ENCODE measurements at regions not wholly inside any gene's neighbourhood (a gene's known extent, or its start where the extent isn't known, plus 50 kb on each side); places are given as distances from the start of the nearest gene placed in this dataset.
"Not testable (repeated sequence)": the region's sequence is repeated elsewhere in the genome, so short reads cannot be mapped to it uniquely, and the experiment has no call there.

DNA sequence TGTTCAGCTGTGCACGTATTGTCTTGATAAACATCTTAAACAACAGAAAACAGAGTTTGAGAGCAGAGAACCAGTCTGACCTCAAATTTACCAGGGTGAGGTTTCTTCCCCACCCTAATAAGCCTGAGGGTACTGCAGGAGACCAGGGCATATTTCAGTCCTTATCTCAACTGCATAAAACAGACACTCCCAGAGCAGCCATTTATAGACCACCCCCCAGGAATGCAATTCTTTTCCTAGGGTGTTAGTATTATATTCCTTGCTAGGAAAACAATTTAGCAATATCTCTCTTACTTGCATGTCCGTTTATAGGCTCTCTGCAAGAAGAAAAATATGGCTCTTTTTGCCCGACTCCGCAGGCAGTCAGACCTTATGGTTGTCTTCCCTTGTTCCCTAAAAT lies 747.2 kb downstream of the TTLL7 start:
- ATAC-seq; DNase-seq; intact Hi-C loops (cut with DNase I, micrococcal nuclease): not testable (repeated sequence)

DNA sequence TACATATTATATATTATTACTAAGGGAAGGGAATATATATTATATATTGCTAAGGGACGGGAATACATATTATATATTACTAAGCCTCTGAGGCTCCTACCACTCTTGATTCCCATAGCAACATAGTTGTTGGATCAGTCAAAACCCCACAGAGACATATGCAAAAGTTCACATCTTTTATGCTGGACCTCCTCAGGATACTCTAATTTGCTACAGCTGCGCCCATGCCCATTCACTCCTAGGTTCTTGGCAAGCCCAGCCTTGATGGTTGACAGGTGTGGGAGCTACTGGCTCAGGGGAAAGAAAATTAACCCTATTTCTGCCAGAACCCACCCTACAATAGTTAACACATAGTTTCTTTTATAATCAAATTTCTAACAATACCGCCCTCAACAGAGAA lies 752.2 kb downstream of the TTLL7 start:
- ATAC-seq; intact Hi-C loops (cut with DNase I, micrococcal nuclease); DNase-seq: not testable (repeated sequence)

DNA sequence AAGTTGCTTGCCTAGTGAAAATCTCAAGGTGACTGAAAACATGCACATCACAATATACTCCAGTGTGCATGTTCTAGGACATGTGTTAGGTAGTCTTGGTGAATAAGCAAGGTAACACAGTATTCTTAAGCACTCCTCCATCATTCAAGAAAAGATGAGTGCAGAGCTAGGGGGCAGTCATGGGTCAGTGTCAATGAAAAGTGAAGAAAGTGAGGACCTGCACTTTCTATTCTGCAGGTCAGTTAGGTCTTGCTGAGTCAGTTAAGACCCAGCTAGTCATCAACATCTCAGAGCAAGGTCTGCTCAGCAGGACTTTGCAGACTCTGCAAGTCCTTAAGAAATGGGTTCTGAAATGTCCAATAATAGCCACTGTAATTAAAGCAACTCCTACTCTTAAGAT lies 754.1 kb downstream of the TTLL7 start:
- DNase-seq; intact Hi-C loops (cut with DNase I, micrococcal nuclease); ATAC-seq: not testable (repeated sequence)

DNA sequence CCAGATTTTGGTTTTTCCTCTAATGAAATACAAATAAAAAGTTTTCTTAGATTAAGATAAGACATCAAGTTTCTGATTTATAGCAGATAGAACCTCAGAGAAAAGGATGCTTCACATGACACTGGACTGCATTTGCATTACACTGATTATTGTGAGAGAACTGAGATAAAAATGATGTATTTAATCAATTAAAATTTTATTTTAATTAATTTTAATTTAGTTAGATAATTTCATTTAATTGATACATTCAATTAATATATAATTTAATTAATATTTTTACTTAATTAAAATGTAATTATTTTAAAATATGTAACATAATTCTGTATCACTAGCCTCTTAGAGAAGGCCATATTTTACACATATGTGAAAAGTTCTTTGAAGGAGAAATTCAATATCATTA lies 759.4 kb downstream of the TTLL7 start:
- intact Hi-C loops (cut with DNase I, micrococcal nuclease); DNase-seq; ATAC-seq: not testable (repeated sequence)

DNA sequence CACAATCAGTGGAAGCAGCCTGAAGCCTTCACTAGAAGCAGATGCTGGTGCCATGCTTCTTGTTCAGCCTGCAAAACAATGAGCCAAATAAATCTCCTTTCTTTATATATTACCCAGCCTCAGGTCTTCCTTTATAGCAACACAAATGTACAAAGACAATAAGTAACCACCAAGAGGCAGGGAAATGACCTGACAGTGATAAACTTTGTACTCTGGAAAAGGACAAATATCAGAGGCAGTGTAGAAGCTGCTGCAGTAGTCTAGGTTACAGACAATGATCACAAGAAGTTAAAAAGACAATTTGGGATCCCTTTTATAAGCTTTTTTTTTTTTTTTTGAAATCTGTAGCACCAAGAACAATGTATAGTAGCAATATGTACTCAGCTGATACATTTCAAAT lies 760.3 kb downstream of the TTLL7 start:
- ATAC-seq; intact Hi-C loops (cut with DNase I, micrococcal nuclease); DNase-seq: not testable (repeated sequence)

DNA sequence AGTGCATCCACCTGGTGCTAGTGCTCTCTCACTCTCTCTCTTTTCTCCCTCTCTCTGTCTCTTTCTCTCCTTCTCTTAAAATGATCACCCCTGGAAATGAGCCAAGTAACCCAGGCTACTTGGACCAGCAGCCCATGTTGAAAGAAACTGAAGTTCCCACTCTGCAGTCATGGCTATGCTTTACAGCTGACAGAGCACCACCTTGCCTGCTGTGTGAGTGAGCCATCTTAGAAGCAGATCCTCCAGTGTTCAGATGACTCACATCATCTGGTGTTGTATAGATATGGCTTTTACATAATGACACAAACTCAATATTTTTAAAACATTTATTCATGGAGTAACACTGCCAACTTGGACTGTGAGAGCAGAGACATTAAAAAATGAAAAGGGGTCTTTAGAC lies 779.1 kb downstream of the TTLL7 start:
- intact Hi-C loops (cut with DNase I, micrococcal nuclease); DNase-seq; ATAC-seq: not testable (repeated sequence)

DNA sequence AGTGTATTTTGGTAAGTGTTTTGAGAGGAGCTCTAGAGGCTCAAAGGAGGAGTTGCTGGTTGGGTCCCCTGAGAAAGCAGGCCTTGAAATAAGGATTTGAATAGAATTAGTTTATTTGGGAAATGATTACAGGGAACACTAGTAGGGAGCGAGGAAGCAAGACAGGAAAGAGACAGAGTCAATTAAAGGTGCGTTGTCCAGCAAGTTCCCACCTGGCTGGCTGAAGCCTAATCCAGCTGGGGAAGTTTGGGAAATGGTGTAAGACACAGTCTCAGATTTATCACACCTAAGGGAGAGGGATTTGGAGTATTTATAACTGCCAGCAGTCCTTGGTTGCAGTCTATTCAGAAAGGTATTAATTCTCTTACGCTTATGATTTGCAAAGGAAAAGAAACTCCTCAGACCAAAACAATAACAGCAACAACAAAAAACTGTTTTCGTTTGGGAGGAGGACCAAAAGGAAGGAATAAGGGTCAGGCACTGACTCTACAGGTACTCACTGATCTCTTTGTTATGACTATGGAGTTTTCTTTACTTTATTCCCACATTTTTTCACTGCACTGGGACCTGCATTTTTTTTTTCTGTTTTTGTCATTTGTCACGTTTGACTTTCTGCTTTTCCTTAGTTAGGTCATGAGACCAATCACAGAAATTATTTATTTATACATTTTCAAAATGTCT lies 780.8 kb downstream of the TTLL7 start:
- DNase-seq; intact Hi-C loops (cut with DNase I, micrococcal nuclease); ATAC-seq: not testable (repeated sequence)

DNA sequence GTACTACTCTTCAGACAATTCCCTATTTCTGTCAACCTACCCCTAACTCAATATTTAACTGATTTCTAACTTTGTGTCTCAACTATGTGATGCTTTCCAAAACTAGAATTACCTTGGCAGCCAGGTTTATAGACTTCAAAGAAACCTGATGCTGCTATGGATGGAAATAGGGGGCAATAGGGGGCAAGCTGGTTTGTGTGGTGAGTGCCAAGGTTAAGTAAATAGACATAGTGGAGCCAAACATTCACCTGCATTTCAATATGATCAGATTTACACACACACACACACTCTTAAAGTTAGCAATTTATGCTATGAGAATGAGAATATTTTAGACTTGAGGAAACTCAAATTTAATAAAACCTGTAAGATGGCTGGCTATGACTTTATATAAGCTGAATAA lies 784.6 kb downstream of the TTLL7 start:
- intact Hi-C loops (cut with DNase I, micrococcal nuclease); ATAC-seq; DNase-seq: not testable (repeated sequence)

DNA sequence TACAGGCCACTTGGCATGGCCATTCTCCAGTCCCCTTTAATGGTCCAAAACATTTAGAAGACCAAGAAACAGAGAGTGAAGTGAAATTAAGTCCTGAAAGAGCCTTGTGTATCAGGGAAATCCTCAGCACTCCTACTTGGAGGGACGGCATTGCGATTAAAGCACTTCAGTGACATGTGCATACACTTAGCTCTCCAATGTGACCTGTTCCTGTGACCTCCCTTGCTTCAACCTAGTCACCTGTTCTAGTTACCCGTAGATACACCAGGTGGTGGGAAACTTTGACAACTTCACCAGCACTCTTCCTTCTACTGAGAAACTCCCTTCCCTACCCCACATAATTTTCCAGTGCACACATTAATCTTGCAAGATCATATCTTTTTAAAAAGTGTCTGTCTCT lies 785.3 kb downstream of the TTLL7 start:
- intact Hi-C loops (cut with DNase I, micrococcal nuclease); DNase-seq; ATAC-seq: not testable (repeated sequence)

DNA sequence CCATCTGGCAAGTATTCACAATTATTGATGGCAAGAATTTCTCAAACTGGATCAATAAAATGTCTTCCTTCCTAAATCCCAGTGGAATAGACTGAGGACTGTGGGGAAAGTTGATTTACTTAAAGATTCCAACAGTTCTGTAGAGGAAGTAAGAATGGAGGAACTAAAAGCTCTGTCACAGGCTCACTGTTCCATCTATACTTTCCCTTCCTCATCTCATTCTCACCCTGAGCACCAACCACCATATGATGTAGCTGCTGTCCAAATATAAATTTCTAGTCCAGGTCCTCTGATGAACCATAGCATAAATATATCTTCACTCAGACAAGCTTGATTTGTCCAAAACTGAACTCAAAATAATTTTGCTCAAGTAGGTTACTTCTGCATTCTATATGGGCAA lies 786.9 kb downstream of the TTLL7 start:
- ATAC-seq; DNase-seq; intact Hi-C loops (cut with DNase I, micrococcal nuclease): not testable (repeated sequence)

DNA sequence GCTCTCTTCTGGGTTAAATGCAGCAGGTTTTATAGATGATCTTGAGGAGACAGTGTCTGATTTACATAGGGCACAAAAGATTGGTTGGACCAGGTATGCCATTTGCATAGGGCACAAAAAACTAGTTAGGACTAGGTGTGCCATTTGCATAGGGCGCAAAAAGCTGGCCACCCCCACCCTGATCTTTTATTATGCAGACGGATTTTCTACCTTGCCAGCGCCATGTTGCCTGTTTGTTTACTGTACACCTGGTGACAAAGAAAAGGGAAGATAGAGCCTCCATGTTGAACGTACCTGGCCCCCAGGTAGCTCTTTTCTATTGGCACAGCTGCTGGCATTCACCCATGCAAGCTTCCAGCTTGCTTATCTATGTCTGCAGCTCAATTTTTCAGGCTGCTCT lies 790.4 kb downstream of the TTLL7 start:
- ATAC-seq; DNase-seq; intact Hi-C loops (cut with DNase I, micrococcal nuclease): not testable (repeated sequence)

DNA sequence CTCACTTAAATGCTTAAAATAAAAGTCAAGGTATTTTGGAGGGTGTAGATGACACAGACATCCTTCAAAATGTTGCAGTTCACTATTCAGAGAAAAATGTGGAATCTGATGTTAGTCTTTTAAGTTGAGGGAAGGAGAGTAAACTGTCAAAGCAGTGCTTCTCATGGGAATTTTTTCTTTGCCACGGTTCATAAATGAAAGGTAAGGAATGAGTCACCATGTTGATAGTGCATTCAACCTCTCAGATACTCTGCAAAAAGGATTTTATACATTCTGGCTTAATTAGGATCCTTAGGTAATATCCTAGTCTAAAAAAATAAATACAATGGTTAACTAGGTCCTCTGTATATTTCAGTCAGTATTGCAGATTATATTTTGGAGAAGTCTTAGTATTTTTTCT lies 804.3 kb downstream of the TTLL7 start:
- ATAC-seq; intact Hi-C loops (cut with DNase I, micrococcal nuclease); DNase-seq: not testable (repeated sequence)

DNA sequence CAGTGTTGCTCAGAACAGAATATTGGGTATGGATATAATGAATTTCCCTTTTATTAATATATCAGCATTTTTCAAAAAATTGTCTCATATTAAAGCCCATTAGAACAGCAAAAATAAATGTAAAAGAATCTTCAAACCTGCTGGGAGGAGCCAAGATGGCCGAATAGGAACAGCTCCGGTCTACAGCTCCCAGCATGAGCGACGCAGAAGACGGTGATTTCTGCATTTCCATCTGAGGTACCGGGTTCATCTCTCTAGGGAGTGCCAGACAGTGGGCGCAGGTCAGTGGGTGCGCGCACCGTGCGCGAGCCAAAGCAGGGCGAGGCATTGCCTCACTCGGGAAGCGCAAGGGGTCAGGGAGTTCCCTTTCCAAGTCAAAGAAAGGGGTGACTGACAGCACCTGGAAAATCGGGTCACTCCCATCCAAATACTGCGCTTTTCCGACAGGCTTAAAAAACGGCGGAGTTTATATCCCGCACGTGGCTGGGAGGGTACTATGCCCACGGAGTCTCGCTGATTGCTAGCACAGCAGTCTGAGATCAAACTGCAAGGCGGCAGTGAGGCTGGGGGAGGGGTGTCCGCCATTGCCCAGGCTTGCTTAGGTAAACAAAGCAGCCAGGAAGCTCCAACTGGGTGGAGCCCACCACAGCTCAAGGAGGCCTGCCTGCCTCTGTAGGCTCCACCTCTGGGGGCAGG lies 816.8 kb downstream of the TTLL7 start:
- ATAC-seq = peak; percentile 57
- intact Hi-C loops (cut with DNase I, micrococcal nuclease) = not testable (repeated sequence)
- peak in 1 of 2 donors; percentile 3 for DNase-seq

DNA sequence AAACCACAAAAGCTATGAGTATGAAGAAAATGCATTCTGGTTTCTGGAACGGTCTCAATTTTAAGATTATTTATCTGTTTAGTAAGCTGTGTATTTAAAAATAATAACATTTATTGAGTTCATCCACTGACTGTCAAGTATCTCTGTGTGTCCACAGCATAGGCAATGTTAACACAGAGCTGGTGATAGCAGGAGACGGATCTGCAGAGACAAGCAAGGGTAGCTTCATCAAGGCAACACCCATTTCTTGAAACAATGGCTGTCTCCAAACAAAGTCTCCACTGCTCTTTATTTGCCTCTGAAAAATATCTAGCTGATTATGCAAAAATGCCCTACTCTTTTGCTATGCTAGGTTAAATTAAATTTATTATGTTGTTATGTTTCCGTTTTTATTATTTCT lies 818.3 kb downstream of the TTLL7 start:
- intact Hi-C loops (cut with DNase I, micrococcal nuclease); DNase-seq; ATAC-seq: not testable (repeated sequence)

DNA sequence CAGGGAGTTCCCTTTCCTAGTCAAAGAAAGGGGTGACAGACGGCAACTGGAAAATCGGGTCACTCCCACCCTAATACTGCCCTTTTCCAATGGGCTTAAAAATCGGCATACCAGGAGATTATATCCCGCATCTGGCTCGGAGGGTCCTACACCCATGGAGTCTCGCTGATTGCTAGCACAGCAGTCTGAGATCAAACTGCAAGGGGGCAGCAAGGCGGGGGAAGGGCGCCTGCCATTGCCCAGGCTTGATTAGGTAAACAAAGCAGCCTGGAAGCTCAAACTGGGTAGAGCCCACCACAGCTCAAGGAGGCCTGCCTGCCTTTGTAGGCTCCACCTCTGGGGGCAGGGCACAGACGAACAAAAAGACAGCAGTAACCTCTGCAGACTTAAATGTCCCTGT lies 831.3 kb downstream of the TTLL7 start:
- DNase-seq; ATAC-seq; intact Hi-C loops (cut with DNase I, micrococcal nuclease): not testable (repeated sequence)

DNA sequence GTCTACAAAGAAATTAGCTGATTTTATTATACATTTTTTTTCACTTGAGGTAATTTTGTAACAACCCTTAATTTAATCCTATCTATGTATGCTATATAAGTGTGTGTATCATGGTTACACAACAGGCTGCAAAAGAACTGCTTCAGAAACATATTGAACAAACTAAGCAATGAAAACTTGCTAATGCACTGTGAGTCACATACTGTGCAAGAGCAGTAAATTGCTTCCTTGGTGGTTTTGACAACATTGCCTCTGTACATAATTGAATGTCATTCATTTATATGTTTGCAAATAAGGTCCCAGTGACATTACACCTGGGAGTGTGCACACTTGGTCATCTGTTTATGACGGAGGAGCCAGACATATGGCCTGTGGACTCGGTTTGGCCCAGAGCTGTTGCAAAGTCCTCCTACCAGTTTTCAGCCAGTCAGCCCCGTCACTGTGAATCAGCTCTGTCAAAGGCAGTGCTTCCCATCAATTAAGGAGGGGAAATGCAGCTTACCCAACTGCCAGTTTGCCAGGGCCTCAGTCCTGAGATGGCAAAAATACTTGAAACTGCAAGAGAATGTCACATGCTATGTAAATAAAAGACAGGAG lies 835.0 kb downstream of the TTLL7 start:
- DNase-seq (peak; percentile 12 to 39), ATAC-seq (peak; percentile 96)
- intact Hi-C loops (cut with DNase I, micrococcal nuclease) = not testable (repeated sequence)

DNA sequence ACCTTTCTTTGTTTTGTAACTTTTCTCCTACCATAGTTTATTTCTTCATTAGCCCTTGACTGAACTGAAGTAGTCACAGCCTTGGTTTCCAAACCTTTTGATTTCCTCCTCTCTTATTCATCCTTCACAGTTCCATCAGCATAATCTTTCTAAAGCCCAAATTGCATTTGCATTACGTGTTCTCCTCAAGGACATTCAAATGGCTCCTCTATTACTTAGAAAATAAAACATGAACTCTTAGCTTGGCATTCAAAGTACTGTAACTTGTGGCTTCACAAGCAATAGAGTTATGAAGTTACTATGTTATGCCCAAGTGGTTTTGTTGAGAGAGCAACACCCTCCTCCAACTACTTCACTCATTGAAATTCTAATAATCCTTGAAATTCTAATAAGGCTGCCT lies 840.0 kb downstream of the TTLL7 start:
- DNase-seq; ATAC-seq; intact Hi-C loops (cut with DNase I, micrococcal nuclease): not testable (repeated sequence)

DNA sequence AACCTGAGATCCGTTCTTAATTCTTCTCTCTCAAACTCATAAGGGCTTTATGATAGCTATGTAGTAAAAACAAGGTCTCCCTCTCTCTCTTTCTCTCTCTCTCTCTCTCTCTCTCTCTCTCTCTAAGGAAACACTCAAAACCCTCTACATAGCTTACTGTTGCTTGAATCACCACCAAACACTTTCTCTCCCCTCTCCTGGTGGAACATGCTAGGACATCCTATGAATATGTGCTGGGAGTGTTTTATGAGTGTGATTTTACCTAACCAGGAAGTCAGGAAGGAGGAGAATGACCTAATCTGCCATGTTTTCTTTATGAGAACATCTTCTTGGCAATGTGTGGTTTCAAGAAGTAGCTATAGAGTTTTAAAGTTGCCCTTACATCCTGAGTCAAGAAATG lies 844.6 kb downstream of the TTLL7 start:
- ATAC-seq = peak; percentile 63
- DNase-seq; intact Hi-C loops (cut with DNase I, micrococcal nuclease): not testable (repeated sequence)

DNA sequence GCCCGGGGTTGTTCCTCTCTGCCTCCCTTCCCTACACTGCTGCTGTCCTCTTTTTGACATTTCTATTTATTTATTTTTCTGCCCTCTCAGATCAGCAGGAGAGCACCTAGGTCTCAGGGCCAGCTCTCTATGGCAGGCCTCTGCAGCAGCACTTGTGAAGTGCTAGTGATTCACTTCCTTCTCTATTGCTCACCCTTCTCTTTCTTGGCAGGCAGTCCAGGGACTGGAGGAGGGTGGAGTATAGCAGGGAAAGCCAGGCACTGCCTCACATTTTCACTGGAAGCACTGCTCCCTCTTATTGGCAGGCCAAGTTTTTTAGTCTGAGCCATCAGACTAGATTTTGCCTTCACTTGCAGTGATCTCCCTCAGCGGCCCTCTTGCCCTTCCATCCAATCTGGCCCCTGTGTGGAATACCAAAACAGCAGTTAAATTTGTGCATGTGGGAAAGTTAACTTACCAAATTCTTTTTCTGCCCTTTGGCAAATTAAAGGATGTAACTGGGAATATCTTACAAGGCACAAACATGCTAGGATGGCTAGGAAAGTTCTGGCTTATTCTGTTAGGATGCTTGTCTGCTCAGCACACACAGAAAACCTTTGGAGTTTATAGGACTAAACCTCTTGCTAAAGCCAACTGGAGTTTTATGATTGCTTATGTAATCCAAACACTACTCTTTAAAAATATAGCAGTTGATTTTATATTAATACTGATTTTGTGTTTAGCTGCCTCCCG lies 847.6 kb downstream of the TTLL7 start:
- DNase-seq (peak; percentile 23 to 62), ATAC-seq (peak; percentile 99)
- intact Hi-C loops (cut with DNase I, micrococcal nuclease) = not testable (repeated sequence)

All from left colon (tissue), 2 donors.